Astrocyte of the cerebellum (primary cell): ENCODE measurements at regions not wholly inside any gene's neighbourhood (a gene's known extent, or its start where the extent isn't known, plus 50 kb on each side); places are given as distances from the start of the nearest gene placed in this dataset.

Source experiments
- DNase-seq: peaks from one replicate; pipeline ENCODE4 v3.0.0-alpha.2; 2011; ENCODE audit warnings: low read depth
- H3K4me3 ChIP-seq: 2 replicates; pipeline ENCODE4 v1.5.1; 2011; ENCODE audit warnings: mild to moderate bottlenecking, low read depth, low read length, moderate library complexity
- in situ Hi-C: cut with HindIII; loops from 2 replicates; pipeline ENCODE4 v1.10.0; 2017; ENCODE audit warnings: low sequenced_read_pairs
- TF ChIP-seq, protein P1 (sequence below): IDR thresholded peaks from 2 replicates; pipeline ENCODE4 v1.5.1; 2012; ENCODE audit warnings: low read length, low read depth, moderate library complexity, mild to moderate bottlenecking; ENCODE audit errors: missing control alignments

DNA sequence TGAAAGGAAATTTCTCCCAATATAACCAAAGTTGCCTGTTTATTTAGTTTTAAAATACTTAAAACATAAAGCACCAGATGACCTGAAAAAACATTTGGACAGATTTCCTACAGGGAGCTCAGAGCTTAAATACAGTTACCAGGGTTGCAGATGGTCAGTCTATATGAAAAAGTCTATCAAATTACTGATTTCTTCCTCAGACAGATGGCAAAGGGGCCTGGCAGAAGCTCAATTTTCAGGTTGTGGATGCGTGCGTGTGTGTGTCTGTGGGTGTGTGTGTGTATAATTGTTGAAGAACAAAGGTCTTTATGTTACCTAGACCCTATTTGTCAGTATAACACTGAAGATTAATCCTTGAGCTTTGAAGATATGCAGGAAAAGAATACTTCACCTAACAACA is 169.4 kb downstream of the MAD2L1 start:
- in situ Hi-C loops = no loop called here
- TF ChIP-seq, protein P1, sequence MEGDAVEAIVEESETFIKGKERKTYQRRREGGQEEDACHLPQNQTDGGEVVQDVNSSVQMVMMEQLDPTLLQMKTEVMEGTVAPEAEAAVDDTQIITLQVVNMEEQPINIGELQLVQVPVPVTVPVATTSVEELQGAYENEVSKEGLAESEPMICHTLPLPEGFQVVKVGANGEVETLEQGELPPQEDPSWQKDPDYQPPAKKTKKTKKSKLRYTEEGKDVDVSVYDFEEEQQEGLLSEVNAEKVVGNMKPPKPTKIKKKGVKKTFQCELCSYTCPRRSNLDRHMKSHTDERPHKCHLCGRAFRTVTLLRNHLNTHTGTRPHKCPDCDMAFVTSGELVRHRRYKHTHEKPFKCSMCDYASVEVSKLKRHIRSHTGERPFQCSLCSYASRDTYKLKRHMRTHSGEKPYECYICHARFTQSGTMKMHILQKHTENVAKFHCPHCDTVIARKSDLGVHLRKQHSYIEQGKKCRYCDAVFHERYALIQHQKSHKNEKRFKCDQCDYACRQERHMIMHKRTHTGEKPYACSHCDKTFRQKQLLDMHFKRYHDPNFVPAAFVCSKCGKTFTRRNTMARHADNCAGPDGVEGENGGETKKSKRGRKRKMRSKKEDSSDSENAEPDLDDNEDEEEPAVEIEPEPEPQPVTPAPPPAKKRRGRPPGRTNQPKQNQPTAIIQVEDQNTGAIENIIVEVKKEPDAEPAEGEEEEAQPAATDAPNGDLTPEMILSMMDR = no peak
- no peak overlapping the region for H3K4me3 ChIP-seq
- DNase-seq = no peak

DNA sequence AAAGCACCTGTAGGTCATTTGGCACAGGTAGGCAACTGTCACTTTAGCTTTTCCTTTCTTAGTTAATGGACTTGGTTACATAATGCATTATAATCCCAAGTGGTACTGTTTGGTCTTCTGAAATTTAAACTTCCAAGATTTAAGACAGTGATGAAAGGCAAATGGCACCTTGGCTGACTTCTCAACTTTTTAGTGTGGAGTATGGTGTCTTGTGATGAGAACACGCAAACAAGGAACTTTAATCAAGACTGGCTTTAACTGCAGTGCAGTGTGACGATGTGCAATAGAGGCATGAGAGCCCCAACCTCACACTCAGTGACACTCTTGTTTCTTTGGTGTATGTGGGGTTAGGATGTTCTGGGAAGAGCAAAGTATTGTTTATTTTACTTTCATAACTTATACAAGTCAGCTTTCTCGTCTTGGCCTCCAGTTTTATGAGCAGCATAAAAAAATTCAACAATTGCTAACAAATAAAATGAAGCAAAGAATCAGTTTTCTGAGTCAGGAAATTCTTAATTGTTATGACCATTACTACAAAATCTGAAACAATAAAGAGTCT is 171.9 kb downstream of the MAD2L1 start:
- TF ChIP-seq, protein P1 = no peak
- in situ Hi-C loops = no loop called here
- DNase-seq = no peak
- H3K4me3 ChIP-seq = no peak overlapping the region

DNA sequence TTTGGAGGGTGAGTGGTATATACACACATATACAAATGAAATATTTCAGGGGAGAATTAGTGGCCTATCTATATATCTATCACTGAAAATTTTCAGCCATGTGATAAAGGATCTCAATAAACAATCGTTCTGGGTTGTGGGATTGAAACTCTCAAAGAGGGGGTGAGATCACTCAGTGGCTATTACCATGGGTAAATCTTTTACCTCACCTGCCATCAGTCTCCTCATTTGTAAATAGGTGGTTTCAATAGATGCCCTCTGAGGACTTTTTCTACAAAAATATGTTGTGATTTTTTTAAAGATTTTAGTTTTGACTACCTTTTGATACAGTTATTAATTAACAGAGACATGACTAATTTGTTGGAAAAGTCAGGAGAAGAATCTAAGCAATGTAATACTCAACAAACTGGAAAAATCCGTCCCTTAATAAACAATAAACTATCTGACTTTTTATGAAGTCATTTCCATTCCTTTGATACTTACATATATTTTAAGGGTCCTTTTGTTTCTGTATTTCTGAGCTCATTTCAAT is 192.8 kb downstream of the MAD2L1 start:
- DNase-seq = no peak
- in situ Hi-C loops = no loop called here
- TF ChIP-seq, protein P1 = no peak
- H3K4me3 ChIP-seq = no peak overlapping the region

DNA sequence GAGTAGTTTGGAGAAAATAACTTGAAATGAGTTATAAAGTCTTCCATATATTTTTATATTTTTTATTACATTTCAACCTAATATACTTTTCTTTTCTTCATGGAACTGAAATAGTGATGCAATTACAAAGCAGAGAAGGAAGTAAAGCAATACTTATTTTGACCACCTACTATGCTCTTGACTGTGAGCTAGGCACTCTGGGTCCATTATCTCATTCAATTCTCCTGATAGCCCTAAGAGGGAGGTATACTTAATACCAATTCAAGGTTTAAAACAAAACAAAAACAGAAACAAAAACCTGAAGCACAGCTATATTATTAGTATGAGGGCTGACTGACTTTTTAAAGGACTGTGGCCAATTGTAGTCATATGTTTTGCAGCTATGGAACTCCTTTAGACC is 193.5 kb downstream of the MAD2L1 start:
- DNase-seq = no peak
- H3K4me3 ChIP-seq = no peak overlapping the region
- in situ Hi-C loops = no loop called here
- TF ChIP-seq, protein P1 = no peak

DNA sequence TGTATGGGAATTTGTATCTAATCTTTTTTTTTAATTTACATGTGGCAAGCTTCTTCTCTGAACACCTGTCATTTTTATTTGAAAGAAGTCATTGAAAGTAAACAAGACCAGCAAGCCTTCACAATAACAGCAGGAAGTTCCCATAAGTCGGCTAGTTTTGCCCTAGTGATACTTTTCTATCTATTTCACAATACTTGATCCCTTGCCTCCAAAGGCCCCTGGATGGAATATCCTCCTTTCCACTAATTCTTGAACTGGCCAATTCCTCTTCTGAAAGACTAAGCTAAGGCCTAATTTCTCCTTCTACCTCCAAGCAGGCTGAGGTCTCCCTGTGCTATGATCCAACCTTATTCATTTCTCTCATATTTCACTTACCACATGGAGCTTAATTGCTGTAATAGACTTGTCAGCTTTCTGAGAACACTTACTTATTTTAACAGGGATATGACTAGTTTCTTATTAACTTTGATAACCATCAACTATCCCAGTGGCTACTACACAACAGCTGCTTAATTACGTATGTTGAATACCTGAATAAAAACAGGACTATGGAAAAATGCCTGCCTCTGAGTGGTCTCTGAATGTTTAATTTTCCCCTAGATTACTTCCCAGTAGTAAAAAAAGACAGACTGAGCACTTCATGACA is 194.2 kb downstream of the MAD2L1 start:
- no peak overlapping the region for H3K4me3 ChIP-seq
- no peak for DNase-seq
- in situ Hi-C loops = no loop called here
- TF ChIP-seq, protein P1 = no peak

DNA sequence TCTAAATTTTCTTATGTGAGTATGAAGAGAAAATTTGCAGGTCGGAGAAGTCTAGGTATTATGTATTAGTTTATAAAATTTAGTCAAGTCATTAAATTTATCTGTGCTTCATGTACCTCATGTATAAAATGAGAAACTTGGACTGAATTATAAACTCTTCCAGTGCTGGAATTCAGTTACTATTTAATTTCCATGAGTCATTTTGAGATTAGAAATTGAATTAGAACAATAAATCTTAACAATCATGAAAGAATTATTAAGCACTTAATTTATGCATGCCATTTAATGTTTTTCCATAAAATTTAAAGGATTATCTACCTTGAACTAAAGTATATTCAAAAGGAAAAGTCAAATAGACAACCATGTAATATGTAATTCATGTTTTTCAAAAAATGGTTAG is 195.8 kb downstream of the MAD2L1 start:
- no peak overlapping the region for H3K4me3 ChIP-seq
- TF ChIP-seq, protein P1 = no peak
- DNase-seq = no peak
- in situ Hi-C loops = no loop called here
